GM12878 (cell line): ENCODE measurements at regions not wholly inside any gene's neighbourhood (a gene's known extent, or its start where the extent isn't known, plus 50 kb on each side); places are given as distances from the start of the nearest gene placed in this dataset.

Experiments
- CTCF ChIP-seq, 3 experiments: IDR thresholded peaks in 2 of 3; conservative IDR thresholded peaks in 1 of 3; 2 replicates each; pipeline ENCODE4 v1.5.1; 2011; ENCODE audit warnings: low read depth in 3 of 3, low read length in 3 of 3, mild to moderate bottlenecking in 3 of 3, control low read depth in 2 of 3, moderate library complexity in 2 of 3, inconsistent platforms in 1 of 3, mixed read lengths in 1 of 3; ENCODE audit not compliant: control insufficient read depth in 2 of 3, insufficient read depth in 1 of 3; ENCODE audit errors: extremely low read depth in 1 of 3
- EZH2 ChIP-seq: IDR thresholded peaks from 2 replicates; pipeline ENCODE4 v1.6.1; 2012; ENCODE audit warnings: low read depth, mild to moderate bottlenecking, control low read depth, inconsistent platforms, low read length, borderline replicate concordance; ENCODE audit not compliant: control insufficient read depth
- FOXM1 ChIP-seq: IDR thresholded peaks from 2 replicates; pipeline ENCODE4 v1.6.1; 2012; ENCODE audit warnings: low read depth, mild to moderate bottlenecking, inconsistent platforms, low read length, moderate library complexity
- GABPA ChIP-seq: IDR thresholded peaks from 2 replicates; pipeline ENCODE4 v1.6.1; 2014; ENCODE audit warnings: antibody characterized with exemption, low read depth, mild to moderate bottlenecking, inconsistent platforms
- IRF3 ChIP-seq: fragments of 450-650 bp; IDR thresholded peaks from 2 replicates; pipeline ENCODE4 v1.6.1; 2014; ENCODE audit warnings: mild to moderate bottlenecking
- JUNB ChIP-seq: IDR thresholded peaks from 2 replicates; pipeline ENCODE4 v1.6.1; 2016; ENCODE audit warnings: antibody characterized with exemption, mild to moderate bottlenecking
- NKRF ChIP-seq: fragments of 450-650 bp; conservative IDR thresholded peaks from 2 replicates; pipeline ENCODE4 v1.6.1; 2017; ENCODE audit warnings: mild to moderate bottlenecking, moderate library complexity
- NR2C2 ChIP-seq: IDR thresholded peaks from 2 replicates; pipeline ENCODE4 v1.6.1; 2011; ENCODE audit warnings: borderline replicate concordance, low read depth; ENCODE audit not compliant: control insufficient read depth, insufficient read length
- PBX3 ChIP-seq: IDR thresholded peaks from 2 replicates; pipeline ENCODE4 v1.6.1; 2011; ENCODE audit warnings: mild to moderate bottlenecking, low read depth, low read length, moderate library complexity; ENCODE audit not compliant: insufficient replicate concordance
- RB1 ChIP-seq: fragments of 450-650 bp; formaldehyde crosslinking; IDR thresholded peaks from 2 replicates; pipeline ENCODE4 v1.6.1; 2017; ENCODE audit warnings: mild to moderate bottlenecking, borderline replicate concordance
- SP1 ChIP-seq: IDR thresholded peaks from one replicate; pipeline ENCODE4 v1.6.1; 2011; ENCODE audit warnings: low read depth, low read length
- SPI1 ChIP-seq: IDR thresholded peaks from 2 replicates; pipeline ENCODE4 v1.6.1; 2011; ENCODE audit warnings: low read depth, mild to moderate bottlenecking, low read length, moderate library complexity, borderline replicate concordance; ENCODE audit not compliant: insufficient read depth

GRCh38 chr2:16039055-16039454 lies 98.7 kb downstream of the MYCN start:
- TF ChIP-seq EZH2 (no peak), IRF3 (no peak), FOXM1 (no peak), JUNB (no peak), SPI1 (no peak), GABPA (no peak), RB1 (no peak), CTCF (IDR thresholded peaks at IDR 0.05 in 2 of 3, conservative IDR thresholded peaks at IDR 0.05 in 1 of 3; ENCODE audit: control insufficient read depth in 2 of 3, extremely low read depth in 1 of 3, insufficient read depth in 1 of 3, low read depth in 3 of 3, low read length in 3 of 3) (no peak), NR2C2 (no peak), NKRF (no peak), PBX3 (no peak), SP1 (no peak)
